ENCODE measurements at regions not wholly inside any gene's neighbourhood (a gene's known extent, or its start where the extent isn't known, plus 50 kb on each side); places are given as distances from the start of the nearest gene placed in this dataset.

DNA sequence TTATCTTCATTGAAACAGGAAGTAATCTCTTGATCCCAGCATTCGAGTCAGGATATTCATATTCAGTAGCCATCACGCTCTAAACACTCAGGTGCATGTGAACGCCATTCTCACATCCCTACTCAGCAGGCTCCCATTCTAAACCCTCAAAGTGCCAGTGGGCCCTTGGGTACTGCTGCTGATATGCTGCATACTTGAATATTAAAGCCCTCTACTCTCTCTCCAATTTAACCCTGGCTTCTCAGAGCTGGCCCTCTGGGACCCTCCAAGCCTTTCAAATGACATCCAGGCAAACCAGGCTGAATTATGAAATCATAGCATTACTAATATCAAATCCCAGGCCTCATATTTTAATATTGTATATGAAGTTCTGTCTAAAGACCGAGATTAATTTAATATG, 468.2 kb downstream of the NUF2 start:
- no TSS peak for BruUV-seq (replicated peaks)
- no peaks in the 10 kb centered on the region for H3K4me1 ChIP-seq (ENCODE audit: insufficient read depth, low read length, poor library complexity, severe bottlenecking)
- TF ChIP-seq, protein P1, sequence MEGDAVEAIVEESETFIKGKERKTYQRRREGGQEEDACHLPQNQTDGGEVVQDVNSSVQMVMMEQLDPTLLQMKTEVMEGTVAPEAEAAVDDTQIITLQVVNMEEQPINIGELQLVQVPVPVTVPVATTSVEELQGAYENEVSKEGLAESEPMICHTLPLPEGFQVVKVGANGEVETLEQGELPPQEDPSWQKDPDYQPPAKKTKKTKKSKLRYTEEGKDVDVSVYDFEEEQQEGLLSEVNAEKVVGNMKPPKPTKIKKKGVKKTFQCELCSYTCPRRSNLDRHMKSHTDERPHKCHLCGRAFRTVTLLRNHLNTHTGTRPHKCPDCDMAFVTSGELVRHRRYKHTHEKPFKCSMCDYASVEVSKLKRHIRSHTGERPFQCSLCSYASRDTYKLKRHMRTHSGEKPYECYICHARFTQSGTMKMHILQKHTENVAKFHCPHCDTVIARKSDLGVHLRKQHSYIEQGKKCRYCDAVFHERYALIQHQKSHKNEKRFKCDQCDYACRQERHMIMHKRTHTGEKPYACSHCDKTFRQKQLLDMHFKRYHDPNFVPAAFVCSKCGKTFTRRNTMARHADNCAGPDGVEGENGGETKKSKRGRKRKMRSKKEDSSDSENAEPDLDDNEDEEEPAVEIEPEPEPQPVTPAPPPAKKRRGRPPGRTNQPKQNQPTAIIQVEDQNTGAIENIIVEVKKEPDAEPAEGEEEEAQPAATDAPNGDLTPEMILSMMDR (conservative IDR thresholded peaks at IDR 0.05; ENCODE audit: low read depth, low read length): no peak
- TF ChIP-seq EZH2 (IDR thresholded peaks at IDR 0.05; ENCODE audit: borderline replicate concordance, low read depth, low read length, poor library complexity, severe bottlenecking): no peak
- DNase-seq (ENCODE audit: low spot score): no peak
- intact Hi-C loops (cut with micrococcal nuclease; ENCODE audit: unreplicated experiment): no loop called here
- ChIA-PET POLR2A (ENCODE audit: low non-redundant PET) (no interaction called here), CTCF (no interaction called here)
- H3K36me3 ChIP-seq (ENCODE audit: insufficient read depth, low read length, poor library complexity, severe bottlenecking): no peaks in the 10 kb centered on the region
- peaks cover 4% of the 10 kb centered on the region for H3K9me3 ChIP-seq (ENCODE audit: low read depth, low read length, poor library complexity, severe bottlenecking)
- no peak overlapping the region for H3K4me3 ChIP-seq (ENCODE audit: low read depth, low read length, poor library complexity, severe bottlenecking)
- H3K27ac ChIP-seq (ENCODE audit: low read depth, low read length, poor library complexity, severe bottlenecking): no peak overlapping the region
- H3K27me3 ChIP-seq (replicated peaks; ENCODE audit: insufficient read depth, low read depth, low read length, poor library complexity): no peaks in the 10 kb centered on the region

DNA sequence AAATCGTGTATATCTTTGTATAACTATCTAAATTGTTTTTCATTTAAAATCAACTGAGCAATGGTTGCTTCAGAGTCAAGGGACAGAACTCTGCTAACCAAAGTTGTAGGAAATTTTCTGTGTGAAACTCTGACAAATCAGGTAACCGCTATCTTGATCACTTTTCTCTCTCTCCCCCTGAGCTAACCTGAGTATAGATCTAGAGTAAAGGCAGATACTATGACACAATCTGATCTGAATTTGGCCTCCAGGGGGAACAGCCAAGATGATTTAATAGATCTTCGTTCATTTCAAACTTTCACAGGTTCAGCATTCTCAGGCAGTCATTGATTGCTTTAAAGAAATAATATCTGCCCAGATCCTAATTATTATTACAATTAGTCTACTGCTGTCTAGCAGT, 472.8 kb downstream of the NUF2 start:
- Histone ChIP-seq H3K27me3 (replicated peaks; ENCODE audit: insufficient read depth, low read depth, low read length, poor library complexity) (no peaks in the 10 kb centered on the region), H3K4me3 (ENCODE audit: low read depth, low read length, poor library complexity, severe bottlenecking) (no peak overlapping the region), H3K36me3 (ENCODE audit: insufficient read depth, low read length, poor library complexity, severe bottlenecking) (no peaks in the 10 kb centered on the region), H3K4me1 (ENCODE audit: insufficient read depth, low read length, poor library complexity, severe bottlenecking) (peaks cover 8% of the 10 kb centered on the region), H3K9me3 (ENCODE audit: low read depth, low read length, poor library complexity, severe bottlenecking) (peaks cover 4% of the 10 kb centered on the region), H3K27ac (ENCODE audit: low read depth, low read length, poor library complexity, severe bottlenecking) (no peak overlapping the region)
- TF ChIP-seq EZH2 (IDR thresholded peaks at IDR 0.05; ENCODE audit: borderline replicate concordance, low read depth, low read length, poor library complexity, severe bottlenecking): no peak
- BruUV-seq (replicated peaks): no TSS peak
- intact Hi-C loops (cut with micrococcal nuclease; ENCODE audit: unreplicated experiment): no loop called here
- DNase-seq (ENCODE audit: low spot score): no peak
- ChIA-PET POLR2A (ENCODE audit: low non-redundant PET) (no interaction called here), CTCF (no interaction called here)

DNA sequence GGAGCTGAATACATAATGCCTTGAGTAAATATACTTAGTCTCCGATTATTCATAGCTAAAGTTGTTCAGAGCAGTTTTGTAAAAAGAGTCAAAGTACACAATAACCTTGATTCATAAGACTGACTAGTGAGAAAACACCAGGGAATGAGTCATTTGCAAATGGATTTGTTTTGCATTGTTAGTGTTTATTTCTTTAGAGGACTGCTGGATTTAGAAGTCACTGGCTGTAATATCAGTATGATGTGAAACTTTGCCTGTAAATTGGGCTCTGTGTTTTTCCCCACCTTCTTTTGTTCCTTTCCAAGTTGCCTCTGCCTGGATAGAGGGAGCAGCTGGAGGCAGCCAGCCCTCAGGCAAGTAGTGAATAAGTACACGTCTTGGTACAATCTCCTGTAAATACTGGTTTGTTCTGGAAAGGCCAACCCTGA, 474.7 kb downstream of the NUF2 start:
- Histone ChIP-seq H3K27me3 (replicated peaks; ENCODE audit: insufficient read depth, low read depth, low read length, poor library complexity) (no peaks in the 10 kb centered on the region), H3K4me3 (ENCODE audit: low read depth, low read length, poor library complexity, severe bottlenecking) (no peak overlapping the region), H3K4me1 (ENCODE audit: insufficient read depth, low read length, poor library complexity, severe bottlenecking) (peaks cover 14% of the 10 kb centered on the region), H3K36me3 (ENCODE audit: insufficient read depth, low read length, poor library complexity, severe bottlenecking) (no peaks in the 10 kb centered on the region), H3K9me3 (ENCODE audit: low read depth, low read length, poor library complexity, severe bottlenecking) (peaks cover 4% of the 10 kb centered on the region), H3K27ac (ENCODE audit: low read depth, low read length, poor library complexity, severe bottlenecking) (no peak overlapping the region)
- no peak for DNase-seq (ENCODE audit: low spot score)
- POLR2A ChIA-PET (ENCODE audit: low non-redundant PET): no interaction called here
- CTCF ChIA-PET: no interaction called here
- TF ChIP-seq, protein P1 (conservative IDR thresholded peaks at IDR 0.05; ENCODE audit: low read depth, low read length): no peak
- no peak for TF ChIP-seq EZH2 (IDR thresholded peaks at IDR 0.05; ENCODE audit: borderline replicate concordance, low read depth, low read length, poor library complexity, severe bottlenecking)
- intact Hi-C loops (cut with micrococcal nuclease; ENCODE audit: unreplicated experiment): no loop called here
- no TSS peak for BruUV-seq (replicated peaks)

DNA sequence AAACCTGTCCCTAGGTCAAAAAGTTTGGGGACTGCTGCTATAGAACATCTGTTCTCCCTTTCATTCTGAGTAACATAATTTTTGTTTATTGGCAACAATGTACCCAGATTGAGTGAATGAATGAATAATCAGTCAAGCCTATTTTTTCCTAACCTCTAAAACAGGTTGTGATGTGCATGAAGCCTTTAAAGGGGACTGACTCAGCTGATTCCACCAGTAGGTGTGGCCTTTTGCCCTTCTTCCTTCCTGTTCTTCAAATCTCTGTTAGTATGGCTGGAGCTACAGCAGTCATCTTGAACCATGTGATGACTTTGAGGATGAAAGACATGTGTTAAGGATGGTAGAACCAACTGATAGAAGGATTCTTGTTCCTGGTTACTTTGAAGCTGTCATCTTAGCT, 476.1 kb downstream of the NUF2 start:
- Histone ChIP-seq H3K27ac (ENCODE audit: low read depth, low read length, poor library complexity, severe bottlenecking) (no peak overlapping the region), H3K4me1 (ENCODE audit: insufficient read depth, low read length, poor library complexity, severe bottlenecking) (peaks cover 14% of the 10 kb centered on the region), H3K4me3 (ENCODE audit: low read depth, low read length, poor library complexity, severe bottlenecking) (no peak overlapping the region), H3K9me3 (ENCODE audit: low read depth, low read length, poor library complexity, severe bottlenecking) (no peaks in the 10 kb centered on the region), H3K27me3 (replicated peaks; ENCODE audit: insufficient read depth, low read depth, low read length, poor library complexity) (no peaks in the 10 kb centered on the region), H3K36me3 (ENCODE audit: insufficient read depth, low read length, poor library complexity, severe bottlenecking) (no peaks in the 10 kb centered on the region)
- BruUV-seq (replicated peaks): no TSS peak
- CTCF ChIA-PET: no interaction called here
- TF ChIP-seq, protein P1 (conservative IDR thresholded peaks at IDR 0.05; ENCODE audit: low read depth, low read length): no peak
- TF ChIP-seq EZH2 (IDR thresholded peaks at IDR 0.05; ENCODE audit: borderline replicate concordance, low read depth, low read length, poor library complexity, severe bottlenecking): no peak
- POLR2A ChIA-PET (ENCODE audit: low non-redundant PET): no interaction called here
- intact Hi-C loops (cut with micrococcal nuclease; ENCODE audit: unreplicated experiment): no loop called here
- DNase-seq (ENCODE audit: low spot score): no peak
